Muscle of back (tissue), 3 donors: ENCODE measurements at regions not wholly inside any gene's neighbourhood (a gene's known extent, or its start where the extent isn't known, plus 50 kb on each side); places are given as distances from the start of the nearest gene placed in this dataset.

Experiments
- DNase-seq, 3 donors: peaks; one replicate each; pipeline versions ENCODE4 v3.0.0 to v3.0.0-alpha.2; 2013

DNA sequence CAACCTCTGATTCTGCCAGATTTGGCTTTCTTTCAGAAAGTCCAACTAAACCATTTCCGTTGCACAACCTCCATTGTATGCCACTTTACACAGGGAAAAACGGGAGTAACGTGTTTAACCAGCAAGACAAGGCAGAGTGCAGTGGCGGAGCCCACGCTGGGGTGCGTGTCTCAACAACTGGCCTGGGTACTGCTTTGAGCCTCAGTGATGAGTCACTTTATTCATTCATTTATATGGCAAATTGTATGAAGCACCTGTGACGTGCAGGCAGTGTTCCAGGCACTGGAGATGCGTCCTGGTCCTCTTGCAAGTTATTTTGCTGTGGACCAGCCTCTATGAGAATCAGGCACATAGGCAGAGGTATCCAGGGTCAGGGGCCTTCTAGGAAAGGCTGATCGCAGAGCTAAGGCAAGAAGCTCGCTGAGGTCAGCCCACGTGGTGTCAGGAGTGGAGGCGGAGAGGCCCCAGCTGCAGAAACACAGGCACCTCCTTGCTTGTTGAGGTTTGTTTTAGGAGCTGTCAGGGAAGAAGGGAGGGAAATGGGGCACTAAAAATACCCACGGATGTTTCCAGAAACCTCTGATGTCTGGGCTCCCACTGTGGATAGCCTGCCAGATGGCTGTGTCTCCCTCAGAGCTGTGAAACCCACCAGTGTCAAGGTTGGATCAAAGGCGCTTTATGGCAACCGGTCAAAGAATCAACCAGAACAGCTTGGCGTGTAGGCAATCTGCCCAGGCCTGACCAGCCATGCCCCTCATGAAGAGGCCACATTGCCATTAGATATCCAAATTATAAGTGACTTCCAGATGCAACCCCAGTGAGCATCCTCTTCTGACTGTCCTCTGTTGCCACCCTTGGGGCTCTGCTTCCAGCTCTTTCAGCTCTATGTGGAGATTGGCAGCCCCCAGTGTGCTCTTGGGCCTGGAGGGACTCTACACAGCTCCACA lies 157.2 kb downstream of the CD83 start:
- DNase-seq, result no peak

DNA sequence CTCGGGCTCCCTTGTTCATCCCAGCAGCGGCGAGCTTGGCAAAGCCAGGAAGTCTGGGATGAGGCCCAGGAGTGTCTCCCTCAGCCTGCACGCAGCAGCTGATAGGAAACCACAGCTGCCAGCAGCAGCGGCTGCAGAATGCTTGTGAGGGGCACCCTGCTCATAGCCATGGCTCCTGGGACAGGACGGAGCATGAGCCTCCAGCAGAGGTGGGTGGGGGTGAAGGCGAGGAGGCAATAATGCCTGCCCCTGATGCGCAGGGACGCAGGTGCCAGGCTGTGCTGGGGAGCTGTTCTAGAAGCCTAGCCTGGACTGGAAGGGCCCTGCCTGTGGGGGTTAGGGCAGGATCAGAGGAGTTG lies 157.9 kb downstream of the CD83 start:
- DNase-seq, result peak in 2 of 3 donors; percentile 33 to 74

DNA sequence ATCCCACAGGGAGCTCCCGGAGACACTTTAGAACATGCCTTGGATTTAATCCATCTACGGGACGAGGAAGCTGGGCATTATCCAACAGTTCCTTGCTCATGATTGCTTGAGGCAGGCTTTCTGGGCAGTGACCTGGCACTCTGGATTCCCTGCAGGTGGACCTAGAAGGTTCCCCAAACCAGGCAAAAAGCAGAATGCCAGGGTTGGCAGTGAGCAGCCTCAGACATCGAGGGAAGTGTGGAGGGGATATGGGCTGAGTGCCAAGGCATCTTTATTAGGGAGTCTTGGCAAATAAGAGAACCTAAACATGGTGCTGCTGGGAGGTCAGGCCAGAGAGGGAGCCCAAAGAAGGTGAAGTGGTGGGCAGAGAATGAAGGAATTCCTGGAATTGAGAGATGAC lies 158.5 kb downstream of the CD83 start:
- DNase-seq, result peak in 1 of 3 donors; percentile 26

DNA sequence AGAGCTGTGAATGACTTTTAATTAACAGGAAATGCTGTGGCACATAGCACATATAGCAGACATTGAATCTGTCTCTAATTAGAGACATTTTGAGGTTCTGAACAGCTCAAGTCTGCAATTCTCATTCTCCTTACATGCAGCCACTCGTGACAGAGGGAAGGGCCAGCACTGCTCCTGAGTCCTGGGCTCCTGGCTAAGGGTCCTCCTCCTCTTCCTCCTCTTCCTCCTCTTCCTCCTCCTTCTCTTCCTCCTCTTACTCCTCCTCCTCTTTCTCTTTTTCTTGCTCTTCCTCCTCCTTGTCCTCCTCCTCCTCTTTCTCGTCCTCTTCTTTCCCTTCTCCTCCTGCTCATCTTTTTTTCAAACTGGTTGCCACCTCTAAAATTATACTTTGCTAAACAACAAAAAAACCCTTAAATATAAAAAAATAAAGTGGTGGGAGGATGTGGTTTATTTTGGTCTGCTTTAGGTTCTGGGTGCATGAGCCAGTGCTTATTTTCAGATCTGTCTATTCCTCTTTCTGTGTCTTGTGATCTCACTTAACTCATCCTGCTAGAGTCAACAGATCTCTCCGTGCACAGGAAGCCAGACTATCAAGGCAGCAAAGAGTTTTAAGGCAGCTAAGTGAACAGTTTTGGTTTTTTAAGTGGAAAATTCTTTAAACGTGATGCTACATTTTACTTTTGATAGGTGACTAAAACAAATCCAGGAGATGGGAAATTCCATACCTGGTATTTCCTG lies 159.3 kb downstream of the CD83 start:
- peak in 1 of 3 donors; percentile 35 for DNase-seq

DNA sequence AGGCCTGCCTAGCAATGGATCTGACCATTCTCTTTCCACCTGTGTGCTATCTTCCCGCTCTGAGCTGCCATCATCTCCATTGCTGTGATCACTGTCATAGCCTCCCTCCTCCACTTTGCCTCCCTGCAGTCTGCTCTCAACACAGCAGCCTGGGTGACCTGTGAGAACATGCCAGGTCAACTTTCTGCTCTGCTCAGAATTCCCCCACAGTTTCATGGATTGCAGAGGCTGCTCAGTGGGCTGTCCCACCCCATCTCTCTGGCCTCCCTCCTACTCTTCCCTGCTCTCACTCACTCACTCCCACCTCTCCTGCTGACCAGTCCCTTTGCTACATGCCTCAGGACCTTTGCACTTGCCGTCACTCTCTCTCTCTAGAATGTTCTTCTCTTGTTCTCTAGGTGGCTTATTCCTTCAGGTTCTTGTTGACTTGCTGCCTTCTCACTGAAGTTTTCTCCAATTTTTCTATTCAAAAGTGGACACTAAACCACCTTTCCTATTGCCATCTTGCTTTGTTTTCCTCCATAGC lies 159.9 kb downstream of the CD83 start:
- DNase-seq, result no peak

DNA sequence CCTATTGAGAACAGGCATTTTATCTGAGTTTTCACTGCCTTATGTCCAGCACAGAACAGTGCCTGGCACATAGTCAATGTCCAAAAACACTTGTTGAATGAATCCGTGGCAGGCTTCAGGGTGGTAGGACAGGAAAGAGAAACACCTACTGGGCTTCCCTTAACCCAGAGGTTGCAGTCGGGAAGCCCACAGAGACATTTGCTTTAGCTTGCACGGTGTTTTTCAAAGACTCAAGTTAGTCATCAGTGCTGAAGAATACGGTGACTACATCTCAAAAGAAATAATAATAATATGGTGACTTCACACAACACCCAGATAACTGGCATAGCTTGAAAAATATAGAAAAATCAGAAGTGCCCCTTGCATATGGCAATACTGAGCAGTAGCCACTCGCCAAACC lies 160.4 kb downstream of the CD83 start:
- no peak for DNase-seq

DNA sequence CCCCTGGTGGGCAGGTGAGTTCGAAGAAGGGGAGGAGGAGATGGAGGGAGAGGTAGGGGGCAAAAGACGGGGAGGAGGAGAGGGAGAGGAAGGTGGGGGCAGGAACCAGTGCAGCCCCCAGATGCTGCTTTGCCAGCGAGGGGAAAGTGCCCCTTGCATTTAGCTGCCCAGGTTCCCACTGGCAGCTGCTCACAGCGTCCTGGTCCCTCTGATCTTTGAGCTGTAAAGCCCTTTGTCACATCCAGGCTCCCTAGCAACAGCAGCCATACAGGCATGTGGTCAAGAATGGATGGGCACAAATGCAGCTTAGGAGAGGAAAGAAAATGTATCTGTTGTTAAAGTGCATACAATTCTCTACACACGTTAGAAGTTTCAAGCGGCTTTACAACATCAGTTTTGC lies 160.9 kb downstream of the CD83 start:
- no peak for DNase-seq

DNA sequence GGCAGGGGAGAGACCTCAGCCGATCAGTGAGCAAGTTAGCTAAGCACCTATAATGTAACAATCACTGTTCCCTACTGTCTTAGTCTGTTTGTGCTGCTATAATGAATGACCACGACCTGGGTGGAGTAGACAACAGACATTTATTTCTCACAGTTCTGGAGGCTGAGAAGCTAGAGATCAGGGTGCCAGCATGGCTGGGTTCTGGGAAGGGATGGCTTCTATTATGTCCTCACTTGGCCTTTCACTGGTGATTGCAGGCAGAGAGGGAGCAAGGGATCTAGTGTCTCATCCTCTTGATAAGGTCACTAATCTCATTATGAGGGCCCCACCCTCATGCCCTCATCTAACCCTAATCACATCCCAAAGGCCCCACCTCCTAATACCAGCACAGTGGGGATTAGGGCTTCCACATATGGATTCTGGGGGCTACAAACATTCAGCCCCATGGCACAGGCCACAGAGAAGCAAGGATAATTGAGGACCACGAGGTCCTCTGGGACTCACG lies 162.5 kb downstream of the CD83 start:
- DNase-seq, result no peak

DNA sequence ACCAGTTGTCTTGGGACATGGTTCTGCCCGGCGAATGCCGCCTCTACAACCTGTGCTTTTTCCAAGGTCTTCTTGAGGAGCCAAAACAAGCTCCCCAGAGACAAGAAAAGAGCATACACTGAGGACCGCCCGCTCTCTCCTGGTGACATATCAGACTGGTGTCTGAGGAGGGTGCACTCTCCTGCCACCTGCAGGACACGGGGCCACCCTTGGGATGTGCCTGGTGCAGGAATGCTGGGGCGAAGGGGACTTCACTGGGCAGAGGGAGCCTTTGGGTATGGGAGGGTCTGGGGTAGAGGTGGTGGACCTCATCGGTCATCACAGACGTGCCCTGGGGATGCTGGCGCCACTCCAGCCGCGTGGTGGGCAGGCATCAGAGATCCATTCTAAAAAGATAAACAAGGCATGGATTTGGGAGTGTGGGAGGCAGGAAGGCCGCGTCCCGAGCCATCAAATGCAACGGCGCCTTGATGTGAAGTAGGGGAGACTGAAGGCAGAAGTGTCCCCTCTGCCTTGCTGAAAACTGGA lies 163.3 kb downstream of the CD83 start:
- DNase-seq, result no peak

DNA sequence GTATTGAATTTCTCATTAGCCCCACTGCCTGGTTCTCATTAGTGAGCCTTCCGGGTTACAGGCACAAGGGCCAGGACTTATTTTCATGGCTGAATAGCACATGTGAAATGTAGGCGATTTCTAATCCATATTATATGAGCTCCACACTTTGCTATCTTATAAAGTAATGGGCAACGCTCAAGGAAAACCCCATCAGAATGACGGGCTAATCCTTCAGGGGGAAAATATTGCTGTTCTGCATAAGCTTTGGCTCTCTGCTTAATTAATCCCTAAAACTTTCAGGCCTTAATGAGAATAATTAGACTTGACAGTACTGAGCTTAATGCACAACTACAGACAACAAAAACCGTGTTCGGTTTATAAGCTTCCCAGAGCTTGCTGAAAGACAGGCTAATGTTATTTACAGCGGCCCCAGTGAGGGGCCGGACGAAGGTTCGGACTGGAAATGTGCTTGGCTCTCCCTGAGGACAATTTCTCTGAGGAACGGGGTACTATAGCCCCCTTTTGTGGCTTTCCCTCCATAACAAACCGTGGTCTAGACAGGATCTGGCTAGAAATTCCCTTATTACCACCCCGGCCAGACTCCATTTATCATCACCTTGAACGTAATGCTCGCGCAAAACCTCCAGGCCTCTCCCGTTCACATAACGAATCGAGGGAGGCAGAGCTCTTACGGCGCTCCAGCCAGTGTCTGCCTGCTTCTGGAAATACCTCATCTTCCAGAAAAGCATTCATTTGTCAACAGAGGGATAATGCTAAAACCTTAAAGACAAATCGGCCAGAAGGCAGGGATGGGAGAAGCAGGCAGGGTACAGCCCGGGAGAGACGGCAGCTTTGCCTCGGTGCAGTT lies 164.5 kb downstream of the CD83 start:
- peak in 1 of 3 donors; percentile 72 for DNase-seq

DNA sequence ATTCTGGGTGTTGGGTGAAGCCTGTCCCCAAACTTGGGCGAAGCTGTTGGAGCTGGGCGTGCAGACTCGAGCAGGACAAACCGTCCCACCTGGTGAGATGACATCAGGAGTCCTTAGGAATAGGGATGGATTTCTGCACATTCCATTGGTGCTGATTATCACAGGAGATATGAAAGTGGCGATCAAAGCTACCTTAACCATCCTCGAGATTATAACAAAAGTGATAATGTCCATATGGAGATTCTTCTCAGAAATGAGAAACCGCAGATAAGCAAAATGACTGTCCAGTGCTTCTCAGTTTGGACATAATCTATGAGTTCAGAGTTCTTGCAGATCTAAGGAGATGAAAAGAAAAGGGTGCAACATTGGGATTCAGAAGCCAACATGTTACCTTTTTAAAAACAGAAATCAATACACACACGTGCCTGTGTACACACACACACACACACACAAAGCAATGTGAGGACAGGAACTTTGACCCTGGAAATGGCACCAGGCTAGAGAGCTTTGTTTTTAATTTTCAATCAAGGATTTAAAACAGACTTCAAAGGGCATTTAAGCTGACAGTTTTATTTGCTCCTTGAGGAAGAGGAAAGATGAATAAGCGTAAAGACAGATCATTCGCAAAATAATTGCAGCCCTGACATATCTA lies 165.4 kb downstream of the CD83 start:
- DNase-seq, result no peak

DNA sequence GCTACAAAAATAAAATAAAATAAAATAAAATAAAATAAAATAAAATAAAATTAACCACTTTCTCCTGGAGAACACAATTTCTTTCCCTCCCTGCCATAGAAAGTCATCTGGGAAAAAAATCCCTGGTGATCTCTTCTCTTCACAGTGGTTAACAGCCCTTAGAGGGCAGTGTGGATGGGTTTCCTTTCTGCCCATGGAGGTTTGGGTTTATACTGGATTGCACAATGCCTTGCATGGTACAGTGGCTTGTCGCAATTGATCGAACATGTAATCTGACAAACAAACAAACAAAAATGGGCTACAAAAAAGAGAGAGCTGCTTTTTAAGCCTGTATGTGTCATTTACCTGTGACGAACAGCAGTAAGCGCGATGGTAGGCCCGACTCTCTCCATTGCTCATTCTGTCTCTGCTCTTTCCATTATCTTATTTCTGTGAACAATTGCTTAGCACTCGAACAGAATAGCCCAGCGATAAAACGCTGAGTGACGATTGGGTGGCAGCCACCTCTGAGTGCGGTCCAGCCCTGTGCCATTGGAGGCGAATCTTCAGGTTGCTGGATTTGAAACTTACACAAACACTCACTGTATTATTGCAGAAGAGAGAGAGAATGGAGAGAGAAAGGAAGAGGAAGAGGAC lies 166.1 kb downstream of the CD83 start:
- no peak for DNase-seq

DNA sequence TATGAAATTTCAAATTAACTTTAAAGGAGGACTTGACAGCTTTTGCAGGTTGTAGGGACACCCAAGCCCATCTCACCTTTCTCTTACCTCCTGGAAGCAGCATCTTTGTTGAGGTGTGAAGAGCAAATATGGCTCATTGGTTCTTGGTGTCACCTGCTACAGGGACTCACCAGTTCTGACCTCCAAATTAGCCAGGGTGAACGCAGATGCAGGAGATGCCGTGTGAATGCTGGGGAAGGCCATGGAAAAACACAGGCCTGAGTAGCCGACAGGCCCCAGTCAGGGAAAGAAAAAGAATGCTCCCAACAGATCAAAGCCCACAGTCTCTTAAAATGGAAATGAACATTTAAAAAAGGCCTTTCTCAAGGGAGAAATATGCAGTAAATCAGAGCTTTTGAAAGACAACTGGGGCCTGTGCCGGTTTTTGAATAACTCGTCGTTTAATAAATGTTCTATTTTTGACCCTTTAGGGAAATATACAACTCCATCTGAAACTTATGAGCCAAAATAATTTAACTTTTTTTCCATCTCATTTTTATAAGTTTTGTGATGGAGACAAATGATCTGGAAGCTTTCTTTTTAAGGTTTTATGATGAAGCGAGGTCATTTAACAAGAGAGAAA lies 167.5 kb downstream of the CD83 start:
- peak in 2 of 3 donors; percentile 45 to 75 for DNase-seq

DNA sequence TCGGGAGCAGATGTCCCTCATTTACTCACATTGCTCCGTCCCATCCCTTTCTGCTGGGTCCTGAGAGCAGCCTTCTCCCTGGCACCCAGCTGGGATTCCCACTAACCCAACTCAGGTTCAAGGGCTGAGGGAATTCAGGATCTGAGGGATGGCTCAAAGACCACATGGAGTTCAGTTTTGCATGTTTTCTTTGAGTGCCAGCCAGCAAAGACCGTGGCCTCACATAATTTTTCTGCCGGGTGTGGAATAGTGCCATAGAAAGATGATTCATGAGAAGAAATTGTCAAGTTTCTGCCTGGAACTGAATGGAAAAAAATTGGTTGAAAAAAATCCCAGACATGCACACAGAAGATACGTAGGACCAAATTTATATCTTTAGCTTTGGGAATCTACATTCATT lies 168.6 kb downstream of the CD83 start:
- DNase-seq, result peak; percentile 71 to 90 (median 78)

DNA sequence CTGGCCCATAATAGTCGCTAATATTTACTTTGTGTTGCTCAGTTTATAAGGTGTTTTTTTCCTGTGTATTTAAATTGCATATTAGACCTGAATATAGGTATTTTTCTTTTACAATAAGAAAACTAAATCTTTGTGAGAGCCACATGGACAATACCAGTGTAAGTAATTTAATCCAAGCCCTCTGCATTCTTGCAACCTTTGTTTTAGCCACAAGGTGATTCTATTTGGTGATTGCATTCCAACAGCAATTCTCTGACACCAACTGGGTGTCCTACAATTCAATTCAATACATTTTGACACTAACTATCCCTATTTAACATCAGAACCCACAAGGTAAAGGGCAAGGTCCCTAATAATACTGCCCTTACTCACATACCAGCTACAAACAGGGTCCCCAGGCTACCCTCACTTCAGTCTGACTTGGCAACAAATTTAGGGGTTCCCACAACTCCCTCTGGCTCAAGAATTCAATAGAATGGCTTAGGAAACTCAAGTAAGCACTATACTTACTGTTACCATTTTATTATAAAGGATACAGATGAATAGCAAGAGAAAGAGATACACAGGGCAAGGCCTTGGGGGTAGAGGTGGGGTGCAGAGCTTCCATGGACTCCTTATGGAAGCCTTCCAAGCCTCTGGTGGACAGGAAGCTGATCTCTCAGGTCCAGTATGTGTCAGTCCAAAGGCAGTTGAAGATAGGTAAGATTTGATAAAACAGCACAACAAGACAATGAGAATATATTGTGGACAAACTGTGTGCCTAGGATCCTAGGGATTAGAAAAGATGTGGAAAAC lies 169.3 kb downstream of the CD83 start:
- no peak for DNase-seq

DNA sequence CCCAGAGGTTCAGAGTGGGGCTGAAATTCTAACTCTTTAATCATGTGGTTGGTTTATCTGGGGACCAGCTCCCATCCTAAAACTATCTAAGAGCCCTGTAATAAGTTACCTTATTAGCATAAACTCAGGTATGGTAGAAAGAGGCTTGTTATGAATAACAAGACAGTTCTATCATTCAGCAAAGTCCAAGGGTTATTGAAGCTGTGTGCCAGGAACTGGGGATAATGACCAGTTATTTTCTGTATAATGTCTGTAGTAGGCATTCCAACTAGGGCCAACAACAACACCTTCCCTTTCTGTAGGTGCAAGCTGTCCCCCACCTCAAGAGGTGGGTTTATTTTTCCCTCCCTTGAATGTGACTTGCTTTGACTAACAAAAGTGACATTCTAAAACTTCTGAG lies 170.1 kb downstream of the CD83 start:
- no peak for DNase-seq

DNA sequence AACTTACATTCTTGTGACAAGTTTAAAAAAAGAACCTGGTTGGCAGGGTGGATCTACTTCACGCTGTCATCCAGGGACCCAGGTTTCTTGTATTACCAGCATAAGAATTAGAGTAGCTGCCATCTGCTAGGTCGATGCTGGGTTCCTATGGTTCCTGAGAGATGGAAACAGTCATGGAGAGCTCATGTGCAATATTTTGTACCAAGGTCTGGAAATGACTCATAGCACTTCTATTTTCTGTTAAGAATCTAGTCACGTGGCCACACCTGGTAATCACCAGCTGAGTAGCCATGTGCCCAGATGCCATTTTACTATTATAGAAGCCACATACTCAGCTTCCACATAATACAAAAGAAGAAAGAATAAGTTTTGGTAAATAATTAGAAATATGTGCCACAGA lies 171.3 kb downstream of the CD83 start:
- DNase-seq, result no peak

DNA sequence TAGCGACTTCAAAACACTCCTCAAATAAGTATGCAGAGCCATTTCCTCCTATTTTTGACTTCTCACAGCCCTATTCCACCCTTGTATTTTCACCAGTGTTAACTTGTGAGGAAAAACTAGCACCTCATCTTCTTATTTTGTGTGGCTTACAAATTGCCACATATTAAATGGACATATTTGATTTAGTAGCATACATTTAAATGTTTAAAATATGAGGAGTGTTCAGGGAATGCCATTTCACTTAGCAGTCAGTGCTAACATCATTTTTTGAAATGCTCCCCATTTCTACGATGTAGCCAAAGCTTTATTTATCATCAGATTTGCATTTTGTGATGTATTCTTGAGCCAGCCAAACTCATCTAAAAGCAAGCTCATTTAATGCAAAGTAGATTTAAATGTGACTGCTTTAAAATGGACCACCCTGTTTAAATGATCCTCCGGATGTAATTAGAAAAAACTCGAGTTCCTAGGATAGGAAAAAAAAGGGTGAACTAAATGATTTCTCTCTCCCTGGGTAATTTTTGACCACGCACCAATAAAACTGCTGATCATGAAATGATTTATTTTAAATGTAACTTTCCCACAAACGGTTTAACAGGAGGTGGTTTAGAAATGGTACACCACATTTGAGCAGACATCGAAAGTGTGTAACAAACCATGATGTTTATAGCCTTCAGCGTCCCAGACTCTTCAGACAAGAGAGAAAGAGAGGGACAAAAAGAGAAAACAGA lies 172.6 kb downstream of the CD83 start:
- no peak for DNase-seq
